GM19351 (cell line): ENCODE measurements at regions not wholly inside any gene's neighbourhood (a gene's known extent, or its start where the extent isn't known, plus 50 kb on each side); places are given as distances from the start of the nearest gene placed in this dataset.

Experiments
- ATAC-seq: cut with Tn5 transposase; IDR thresholded peaks from one replicate; pipeline ENCODE4 v1.9.1; 2021; ENCODE audit warnings: mild to moderate bottlenecking, moderate library complexity; ENCODE audit not compliant: unreplicated experiment

- no peak for ATAC-seq
Observed at GRCh38 chr7:21356616-21357015, 71.3 kb upstream of the SP4 start.

DNA sequence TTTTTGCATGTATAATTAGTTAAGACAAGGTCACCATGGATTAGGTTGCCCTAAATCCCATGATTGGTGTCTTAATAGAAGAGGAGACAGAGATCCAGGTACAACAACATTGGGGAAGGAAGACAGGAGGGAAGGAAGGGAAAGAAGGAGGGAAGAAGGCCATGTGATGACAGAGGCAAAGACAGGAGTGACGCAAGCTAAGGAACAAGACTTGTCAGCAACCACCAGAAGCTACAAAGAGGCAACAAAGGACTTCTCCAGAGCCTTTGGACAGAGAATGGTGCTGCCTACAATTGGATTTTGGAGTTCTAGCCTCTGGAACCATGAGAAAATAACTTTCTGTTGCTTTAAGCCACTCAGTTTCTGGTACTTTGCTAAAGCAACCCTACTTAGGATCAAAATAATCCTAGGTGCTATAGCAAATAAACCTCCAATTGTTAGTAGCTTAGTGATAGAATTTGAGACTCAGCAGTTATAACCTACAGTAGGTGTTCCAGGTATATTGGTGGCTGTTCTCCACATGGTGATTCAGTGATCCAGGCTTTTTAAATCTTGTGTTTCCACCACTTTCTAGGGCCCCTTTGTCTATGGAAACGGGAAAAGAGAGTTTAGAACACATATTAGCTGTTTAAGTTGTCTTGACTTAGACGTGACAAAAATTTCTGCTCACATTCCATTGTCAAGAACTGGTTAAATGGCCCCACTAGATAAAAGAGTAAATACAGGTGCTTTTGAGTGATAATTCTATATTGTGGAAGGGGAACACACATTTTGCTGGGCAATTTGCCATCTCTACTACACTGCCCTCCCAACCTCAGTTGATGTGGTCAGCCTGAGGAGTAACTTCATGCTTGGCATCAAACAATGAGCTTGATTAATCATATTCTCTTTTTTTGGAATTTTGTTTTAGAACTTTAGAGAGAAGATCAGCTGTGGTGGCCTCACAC is 70.5 kb upstream of the SP4 start:
- ATAC-seq, result no peak

- no peak for ATAC-seq
Observed at GRCh38 chr7:21358648-21359047, 69.2 kb upstream of the SP4 start.

DNA sequence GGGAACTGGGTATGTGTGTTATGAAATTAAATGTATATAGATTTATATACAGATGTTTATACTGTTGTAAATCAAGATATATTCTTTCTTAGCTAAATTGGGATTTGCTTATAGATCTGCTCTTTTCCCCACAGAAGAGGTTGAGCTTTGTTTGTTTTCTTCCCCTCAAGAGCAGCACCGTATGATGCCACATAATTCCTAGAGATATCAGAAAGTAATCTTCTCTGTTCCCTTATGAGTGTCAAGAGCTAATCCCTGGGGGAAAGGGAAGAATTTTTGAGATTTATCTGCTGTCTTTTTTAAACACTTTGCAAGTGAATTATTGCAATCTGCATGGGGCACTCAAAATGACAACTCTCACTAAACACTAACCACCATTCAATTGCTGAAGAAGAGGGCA is 68.7 kb upstream of the SP4 start:
- no peak for ATAC-seq

- ATAC-seq, result no peak
Observed at GRCh38 chr7:21361413-21362125, 66.3 kb upstream of the SP4 start.

DNA sequence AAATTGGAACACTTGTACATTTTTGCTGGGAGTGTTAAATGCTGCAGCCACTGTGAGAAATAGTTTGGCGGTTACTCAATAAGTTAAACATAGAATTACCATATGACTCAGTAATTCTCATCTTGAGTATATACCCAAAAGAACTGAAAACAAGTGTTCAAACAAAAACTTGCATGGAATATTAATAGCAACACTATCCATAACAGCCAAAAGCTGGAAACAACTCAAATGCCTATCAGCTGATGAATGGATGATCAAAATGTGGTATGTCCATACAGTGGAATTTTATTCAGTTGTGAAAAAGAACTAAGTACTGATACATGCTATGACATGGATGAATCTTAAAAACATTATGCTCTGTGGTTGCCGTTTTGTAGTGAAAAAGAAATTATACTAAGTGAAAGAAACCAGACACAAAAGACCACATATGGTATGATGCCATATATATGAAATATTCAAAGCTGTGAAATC is 63.0 kb upstream of the SP4 start:
- ATAC-seq, result peak; percentile 82

DNA sequence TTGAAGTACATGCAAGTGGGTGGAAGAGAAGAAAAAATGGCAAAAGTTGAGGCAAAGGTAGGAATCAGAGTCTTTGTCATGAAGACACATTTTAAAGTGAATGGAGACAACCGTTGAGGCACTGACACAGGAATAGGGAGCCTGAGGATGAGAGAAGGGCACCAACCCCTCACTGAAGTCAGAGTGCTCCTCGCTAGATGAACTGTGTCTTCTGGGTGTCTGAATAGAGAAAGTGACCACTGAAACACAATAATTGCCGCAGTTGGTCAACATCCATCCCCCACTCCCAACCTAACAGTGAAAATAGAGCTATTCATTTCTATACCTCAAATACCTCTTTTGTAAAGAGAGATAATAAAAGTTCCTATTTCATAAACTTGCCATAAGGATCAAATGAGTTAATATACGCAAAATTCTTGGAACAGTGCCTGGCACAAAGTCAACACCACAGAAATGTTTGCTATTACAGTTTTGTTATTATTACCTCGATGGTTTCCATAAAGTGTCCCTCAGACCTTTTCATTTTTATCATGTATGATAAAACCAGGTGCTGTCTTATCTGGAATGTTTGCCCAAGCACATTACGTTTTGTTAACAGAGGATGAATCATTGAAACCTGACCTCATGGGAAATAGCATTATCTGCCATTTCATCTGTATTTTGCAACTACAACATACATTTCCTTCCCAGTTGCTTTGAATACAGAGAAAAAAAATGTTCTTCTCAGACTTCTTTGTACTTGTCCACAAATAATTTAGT is 61.8 kb upstream of the SP4 start:
- no peak for ATAC-seq

DNA sequence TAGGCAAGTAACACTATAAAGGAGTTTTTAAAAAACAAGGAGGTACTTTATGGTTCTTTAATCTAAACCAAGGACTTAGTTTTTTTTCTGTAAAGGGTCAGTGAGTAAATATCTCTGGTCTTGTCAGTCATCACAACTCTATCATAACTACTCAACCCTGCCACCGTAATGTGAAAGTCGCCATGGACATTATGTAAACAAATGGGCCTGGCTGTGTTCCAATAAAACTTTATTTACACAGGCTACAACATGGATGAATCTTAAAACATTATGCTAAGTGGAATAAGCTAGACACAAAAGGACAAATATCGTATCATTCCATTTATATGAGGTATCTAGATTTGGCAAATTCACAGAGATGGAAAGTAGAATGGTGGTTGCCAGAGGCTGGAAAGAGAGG is 60.8 kb upstream of the SP4 start:
- ATAC-seq, result no peak

GRCh38 chr7:21367537-21367936 is 60.3 kb upstream of the SP4 start:
- ATAC-seq, result no peak

GRCh38 chr7:21368317-21368716 is 59.6 kb upstream of the SP4 start:
- no peak for ATAC-seq

DNA sequence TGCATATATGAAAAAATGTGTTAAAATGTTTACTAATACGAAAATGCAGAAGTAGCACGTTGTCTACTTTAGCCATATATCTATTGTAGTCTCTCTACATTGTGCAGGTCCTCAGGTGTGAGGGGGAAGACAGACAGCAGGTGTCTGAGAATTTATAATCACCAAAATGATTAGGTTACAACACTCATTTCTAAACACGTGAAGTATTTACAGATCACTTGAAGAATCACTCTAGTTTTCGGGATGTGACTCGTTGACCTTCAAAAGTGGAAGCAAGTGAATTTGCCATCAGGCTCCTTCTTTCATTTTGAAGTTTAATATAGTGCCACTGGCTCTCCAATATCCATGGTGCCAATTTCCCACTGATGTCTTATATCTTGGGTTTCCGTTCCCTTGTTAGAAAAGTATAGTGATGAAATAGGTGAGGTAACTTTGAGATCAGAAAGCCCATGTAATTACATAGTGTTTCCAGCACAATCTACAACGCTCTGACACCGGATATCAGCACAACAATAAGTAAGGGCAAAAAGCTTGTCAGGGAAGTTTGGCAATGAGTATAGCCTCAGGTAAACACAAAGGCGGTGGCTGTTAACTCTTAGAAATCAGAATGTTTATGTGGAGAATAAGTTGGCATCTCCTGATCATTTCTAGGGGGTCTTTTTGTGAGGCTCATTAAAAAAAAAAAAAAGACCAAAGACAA is 57.5 kb upstream of the SP4 start:
- no peak for ATAC-seq

GRCh38 chr7:21371360-21371759 is 56.5 kb upstream of the SP4 start:
- peak; percentile 59 for ATAC-seq

- ATAC-seq, result no peak
Observed at GRCh38 chr7:21373031-21373430, 54.9 kb upstream of the SP4 start.

- no peak for ATAC-seq
Observed at GRCh38 chr7:21374134-21374533, 53.7 kb upstream of the SP4 start.

GRCh38 chr7:21377545-21377944 is 50.3 kb upstream of the SP4 start:
- ATAC-seq, result no peak
